NCI-H748 (cell line): ENCODE measurements at regions not wholly inside any gene's neighbourhood (a gene's known extent, or its start where the extent isn't known, plus 50 kb on each side); places are given as distances from the start of the nearest gene placed in this dataset.

Experiments used
- DNase-seq: peaks from one replicate; lab custom pipeline; 2025; ENCODE audit not compliant: unreplicated experiment; lab: John Stamatoyannopoulos, UW

DNA sequence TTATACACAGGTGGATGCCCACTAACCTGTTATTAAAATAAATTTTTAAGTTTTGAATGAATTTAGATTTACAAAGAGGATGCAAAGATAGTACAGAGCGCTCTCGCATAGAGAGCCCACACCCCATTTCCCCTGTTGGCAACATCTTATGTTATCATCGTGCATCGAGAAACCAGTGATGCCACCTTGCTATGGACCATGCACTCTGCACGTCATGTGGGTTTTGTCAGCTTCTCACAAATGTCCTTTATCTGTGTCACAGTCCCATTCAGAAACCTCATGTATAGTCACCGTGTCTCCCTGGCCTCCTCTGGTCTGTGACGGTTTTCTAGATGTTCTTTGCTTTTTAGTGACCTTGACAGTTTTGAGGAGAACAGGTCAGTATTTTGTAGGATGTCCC lies 60.0 kb downstream of the ING1 start:
- no peak for DNase-seq

DNA sequence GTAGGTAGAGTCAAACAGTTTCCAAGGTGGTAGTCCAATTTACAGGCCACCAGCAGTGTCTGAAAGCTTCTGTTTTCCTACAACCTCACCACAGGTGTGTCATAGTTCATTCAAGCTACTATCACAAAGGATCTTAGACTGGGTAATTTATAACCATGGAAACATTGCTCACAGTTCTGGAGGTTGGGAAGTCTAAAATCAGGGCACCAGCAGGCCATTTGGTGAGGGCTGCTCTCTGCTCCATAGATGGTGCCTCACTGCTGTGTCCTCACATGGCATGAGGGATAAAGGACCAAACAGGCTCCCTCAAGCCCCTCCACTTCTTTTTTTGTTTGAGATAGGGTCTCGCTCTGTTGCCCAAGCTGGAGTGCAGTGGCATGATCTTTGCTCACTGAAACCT lies 60.6 kb downstream of the ING1 start:
- DNase-seq = peak; percentile 46

DNA sequence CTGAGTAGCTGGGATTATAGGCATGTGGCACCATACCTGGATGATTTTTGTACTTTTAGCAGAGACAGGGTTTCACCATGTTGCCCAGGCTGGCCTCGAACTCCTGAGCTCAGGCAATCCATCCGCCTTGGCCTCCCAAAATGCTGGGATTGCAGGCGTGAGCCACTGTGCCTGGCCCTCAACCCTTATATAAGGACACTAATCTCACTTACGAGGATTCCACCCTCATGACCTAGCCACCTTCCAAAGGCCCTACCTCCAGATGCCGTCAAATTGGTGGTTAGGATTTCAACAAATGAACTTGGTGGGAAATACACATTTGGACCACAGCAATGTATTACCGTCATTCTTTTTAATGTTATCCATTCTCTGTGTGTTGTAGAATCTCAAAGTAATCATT lies 61.0 kb downstream of the ING1 start:
- DNase-seq = no peak

DNA sequence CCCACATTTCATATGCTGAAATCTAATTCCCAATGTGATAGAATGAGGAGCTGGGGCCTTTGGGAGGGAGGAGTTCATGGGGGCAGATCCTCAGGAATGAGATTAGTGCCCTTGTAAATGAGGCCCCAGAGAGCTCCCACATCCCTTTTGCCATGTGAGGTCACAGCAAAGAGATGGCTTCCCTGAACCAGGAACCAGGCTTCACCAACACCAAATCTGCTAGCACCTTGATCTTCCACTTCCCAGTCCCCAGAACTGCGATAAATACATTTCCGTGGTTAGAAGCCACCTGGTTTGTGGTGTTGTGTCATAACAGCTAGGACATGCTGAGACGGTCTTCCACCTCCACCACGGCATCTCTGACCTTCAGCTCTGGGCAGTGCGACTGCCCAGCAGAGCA lies 62.1 kb downstream of the ING1 start:
- DNase-seq = no peak

DNA sequence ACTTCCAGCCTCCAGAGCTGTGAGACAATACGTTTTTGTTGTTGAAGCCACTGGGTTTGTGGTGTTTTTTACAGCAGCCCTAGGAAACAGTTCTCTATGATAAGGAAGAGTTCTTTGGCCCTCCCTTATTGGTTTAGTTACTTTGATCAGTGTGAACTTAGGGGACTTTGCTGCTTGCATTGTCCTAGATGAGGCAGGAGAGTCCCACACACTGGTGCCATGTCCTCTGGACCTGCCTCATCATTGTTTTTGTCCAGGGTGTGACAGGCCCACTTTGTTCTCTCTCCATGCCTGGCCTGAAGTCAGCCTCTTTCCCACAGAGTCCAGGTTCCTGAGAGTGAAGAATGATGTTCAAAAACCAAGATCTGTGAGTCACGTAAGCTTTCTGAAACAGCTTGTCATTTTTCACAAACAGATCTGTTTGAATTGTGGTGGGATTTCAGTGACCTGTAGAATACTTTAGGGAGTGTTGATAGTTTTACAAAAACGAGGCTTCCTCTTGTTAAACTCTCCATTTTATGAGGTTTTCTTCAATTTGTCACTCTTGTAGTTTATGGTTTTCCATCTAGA lies 63.8 kb downstream of the ING1 start:
- DNase-seq = no peak

DNA sequence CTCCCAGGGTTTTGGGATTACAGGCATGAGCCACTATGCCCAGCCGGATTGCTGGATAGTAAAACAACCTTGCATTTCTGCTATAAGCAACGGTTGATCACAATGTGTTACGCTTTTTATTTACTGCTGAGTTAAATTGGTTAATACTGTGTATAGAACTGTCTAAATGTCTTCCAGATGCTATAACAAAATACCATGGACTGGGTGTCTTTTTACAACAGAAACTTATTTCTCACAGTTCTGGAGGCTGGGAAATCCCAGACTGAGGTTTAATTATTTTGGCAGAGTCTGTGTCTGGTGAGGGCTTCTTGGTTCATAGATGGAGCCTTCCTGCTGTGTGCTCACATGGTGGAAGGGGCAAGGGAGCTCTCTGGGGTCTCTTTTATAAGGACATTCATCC lies 65.5 kb downstream of the ING1 start:
- no peak for DNase-seq

DNA sequence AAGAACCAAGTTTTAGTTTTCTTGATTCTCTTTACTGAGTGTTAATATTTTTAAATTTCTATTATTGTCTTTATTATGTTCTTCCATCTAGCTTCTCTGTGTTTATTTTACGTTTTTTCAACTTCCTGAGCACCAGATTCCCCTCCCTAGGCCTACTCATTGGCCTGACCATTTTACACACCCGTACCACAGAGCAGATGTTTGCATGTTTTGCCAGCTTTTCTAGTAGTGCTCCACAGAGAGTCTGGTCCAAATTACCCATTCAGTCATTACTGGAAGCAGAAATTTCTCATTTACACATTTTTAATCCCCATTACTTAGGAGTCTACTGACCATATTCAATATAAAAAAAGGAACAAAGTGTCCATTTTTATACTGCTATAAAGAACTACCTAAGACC lies 66.9 kb downstream of the ING1 start:
- no peak for DNase-seq

DNA sequence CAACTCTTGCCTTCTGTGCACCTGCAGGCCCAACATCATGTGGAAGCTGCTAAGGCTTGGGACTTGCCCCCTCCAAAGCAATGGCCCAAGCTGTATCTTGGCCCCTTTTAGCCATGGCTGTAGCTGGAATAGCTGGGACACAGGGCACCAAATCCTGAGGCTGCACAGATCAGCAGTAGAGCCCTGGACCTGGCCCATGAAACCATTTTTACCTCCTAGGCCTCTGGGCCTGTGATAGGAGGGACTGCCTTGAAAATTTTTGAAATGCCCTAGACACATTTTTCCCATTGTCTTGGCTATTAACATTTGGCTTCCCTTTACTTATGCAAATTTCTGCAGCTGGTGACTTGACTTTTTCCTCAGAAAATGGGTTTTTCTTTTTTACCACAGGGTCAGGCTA lies 68.7 kb downstream of the ING1 start:
- DNase-seq = no peak

DNA sequence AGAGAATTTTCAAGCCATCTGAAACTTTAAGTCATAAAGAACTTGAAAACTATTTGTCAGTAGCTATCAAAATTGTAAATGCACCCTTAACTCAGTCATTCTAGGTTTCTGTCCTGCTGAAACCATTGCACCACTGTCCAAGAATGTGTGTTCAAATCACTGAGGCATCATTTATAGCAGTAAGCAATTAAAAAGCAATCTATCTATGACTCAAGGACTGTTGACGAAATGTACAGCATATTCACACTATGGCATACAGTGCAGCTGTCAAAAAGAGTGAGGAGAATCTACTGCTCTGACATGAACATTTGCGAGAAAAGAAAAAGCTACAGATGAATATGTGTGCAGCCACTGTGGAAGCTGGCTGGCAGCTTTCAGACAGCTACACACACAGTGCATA lies 71.2 kb downstream of the ING1 start:
- no peak for DNase-seq

DNA sequence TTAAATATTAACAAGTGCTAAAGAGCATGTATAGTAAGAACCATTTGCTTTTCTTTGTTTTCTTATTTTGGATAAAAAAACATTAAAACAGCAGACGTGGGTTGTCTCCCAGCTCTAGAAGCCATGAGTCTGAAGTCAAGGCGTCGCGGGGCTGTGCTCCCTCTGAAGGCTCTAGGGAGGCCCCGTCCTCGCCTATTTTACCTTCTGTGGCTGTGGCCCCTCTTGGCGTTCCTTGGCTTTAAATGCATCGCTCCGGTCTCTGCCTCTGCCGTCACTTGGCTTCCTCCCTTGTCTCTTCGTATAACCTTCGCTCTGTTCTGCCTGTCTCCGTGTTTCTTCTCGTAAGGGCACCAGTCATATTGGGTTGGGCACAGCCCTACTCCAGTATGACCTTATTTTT lies 75.3 kb downstream of the ING1 start:
- DNase-seq = no peak

DNA sequence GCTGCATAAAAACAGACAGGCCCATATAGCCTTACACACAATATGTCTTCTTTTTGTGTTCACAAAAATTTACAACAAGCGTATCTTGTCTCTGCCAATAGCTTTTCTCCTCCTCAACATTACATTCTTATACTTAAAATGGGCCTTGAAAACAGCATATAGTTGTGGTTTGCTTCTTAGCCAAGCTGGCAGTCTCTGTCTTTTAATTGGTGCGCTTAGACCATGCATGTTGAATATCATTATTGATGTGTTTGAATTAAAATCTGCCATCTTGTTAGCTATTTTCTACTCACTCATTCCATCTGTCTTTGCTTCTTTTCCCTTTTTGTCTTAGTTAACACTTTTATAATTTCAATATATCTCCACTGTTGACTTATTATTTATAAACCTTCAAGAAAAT lies 76.4 kb downstream of the ING1 start:
- no peak for DNase-seq

DNA sequence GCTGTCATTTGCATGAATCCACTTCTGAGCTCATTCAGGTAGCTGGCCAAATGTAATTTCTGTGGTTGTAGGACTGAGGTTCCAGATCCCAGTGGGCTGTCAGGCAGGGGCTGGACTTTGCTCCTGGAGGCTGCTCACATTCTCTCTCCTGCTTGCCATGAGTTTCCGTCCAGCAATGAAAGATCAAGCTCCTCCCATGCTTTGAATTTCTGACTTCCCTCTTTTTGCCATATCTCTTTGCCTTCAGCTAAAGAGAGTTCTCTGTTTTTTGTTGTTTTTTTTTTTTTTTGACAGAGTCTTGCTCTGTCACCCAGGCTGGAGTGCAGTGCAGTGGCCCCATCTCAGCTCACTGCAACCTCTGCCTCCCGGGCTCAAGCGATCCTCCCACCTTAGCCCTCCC lies 76.9 kb downstream of the ING1 start:
- DNase-seq = no peak

DNA sequence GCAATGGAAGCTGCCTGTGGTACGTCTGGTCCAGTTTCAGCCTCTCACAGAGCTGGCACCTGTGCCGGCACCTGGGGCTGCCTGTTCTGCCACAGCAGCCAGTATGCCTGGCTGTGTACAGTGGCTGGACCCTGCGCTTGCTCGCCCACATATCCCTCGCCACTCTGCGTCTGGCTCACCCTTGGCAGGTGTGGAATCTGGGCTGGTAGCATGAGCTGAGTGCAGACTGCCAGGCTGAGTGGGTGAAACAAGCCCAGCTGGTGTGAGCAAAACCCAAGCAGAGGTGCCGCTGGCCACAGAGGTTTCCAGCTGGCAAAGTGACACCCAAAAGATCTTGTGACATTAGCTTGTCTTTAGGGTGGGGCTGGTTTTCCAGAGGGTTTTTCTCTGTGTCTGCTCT lies 80.7 kb downstream of the ING1 start:
- peak; percentile 16 for DNase-seq

DNA sequence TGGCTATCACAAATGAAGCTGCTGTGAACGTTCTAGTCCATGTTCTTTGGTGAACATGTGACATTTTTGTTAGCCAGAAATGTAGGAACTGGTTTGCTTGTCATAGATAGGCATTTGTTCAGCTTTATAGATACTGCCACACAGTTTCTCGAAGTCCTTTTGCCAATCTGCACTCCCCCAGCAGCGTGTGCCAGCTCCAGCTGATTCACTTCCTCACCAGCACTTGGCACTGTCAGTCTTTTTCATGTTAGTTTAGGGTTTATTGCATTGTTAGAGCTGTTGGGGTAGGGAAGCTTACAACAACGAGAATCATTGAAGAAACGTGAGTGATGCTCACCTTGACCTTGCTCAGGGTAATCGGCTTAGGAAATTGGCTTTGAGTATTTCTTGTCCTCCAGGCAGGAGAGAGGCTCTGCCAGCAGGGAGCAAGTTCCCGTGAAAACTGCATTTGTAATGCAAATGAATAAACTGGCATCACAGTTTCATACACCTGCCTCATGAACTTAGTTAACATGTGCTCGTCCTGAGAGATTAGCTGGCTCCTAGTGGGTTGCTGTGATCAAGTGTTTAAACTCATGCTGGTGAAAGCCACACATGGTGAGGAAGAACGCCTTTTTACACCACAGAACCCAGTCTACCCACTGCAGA lies 83.9 kb downstream of the ING1 start:
- peak; percentile 50 for DNase-seq

DNA sequence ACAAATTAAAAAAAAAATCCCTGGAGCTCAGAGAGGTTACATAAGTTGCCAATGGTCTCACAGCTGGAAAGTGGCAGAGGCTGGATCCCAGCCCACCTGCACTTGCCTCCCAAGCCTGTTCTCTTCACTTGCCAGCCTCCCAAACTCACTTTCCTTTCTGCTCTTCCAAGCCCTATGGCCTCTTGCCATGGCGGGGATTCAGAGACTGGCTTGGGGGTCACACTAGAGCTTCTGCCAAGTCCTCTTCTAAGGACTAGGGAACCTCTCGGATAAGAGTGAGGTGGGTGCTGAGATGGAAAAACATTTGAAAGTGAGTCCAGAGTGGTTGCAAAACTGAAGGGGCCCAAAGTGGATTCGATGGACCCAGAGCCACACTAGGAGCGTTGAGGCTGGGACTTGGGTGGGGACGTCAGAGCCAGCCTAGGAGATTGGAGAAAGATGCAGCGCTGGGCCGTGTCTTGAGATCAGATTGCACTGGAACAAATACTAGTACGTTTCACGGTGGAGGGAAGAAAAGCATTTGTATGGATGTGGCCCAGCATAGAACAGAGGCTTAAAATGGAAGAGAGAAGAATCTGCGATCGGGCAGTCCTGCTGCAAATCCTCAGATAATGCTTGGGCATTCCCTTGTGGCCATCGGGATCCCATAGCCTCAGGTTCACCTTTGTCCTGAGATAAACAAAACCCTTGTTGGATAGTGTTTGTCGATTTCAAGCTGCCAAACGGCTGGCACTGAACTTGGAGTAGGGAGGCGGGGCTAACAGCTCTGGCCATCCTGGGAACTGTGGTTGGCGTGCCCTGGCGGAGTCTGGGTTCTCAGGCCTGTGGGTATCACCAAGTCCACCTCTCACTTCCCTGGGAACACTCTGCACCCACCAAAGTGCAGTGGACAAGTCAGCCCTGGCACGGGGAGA lies 84.8 kb downstream of the ING1 start:
- no peak for DNase-seq

DNA sequence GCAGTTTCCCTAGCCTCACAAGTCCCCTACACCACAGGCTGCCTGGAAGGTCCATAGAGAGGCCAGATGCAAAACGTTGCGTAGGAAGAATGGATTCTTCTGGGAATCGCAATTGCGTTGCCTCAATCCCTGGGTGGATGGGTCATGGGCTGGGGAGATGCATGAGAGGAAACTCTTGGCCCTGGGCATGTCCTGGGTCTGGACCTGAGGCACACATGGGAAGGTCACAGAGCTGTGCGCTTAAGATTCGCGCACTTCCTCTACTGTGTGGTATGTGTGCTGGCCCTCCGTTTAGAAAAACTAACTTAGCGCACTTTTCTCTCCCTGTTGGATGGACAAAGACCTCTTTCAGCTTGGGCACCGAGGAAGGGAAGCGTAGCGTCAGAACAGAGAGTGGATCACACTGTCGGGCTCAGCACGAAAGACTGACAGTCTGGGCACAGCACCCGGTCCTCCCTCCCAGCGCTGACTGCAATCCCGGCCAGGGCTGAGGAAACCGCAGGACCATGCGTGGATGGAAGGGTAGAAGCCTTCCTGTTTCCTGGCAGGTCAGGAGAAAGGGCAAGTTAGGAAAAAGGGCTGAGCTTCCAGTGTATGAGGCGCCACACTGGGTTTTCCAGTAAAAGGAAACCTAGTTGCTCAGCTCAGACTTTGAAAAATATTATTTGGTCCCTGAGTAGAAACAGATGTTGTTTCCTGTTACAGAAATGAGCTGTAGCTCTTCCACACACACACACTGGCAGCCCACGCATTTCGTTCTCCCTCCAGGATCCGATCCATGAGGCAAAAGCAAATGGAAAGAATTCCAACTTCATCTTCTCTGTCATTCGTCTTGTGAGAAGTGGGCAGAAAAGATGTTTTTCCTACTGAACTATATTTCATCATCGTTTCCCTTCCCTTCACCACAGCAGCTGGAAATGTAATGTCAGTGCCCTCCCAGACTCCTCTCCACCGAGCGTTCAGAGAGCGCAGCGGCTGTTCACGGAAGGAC lies 86.0 kb downstream of the ING1 start:
- DNase-seq = no peak

DNA sequence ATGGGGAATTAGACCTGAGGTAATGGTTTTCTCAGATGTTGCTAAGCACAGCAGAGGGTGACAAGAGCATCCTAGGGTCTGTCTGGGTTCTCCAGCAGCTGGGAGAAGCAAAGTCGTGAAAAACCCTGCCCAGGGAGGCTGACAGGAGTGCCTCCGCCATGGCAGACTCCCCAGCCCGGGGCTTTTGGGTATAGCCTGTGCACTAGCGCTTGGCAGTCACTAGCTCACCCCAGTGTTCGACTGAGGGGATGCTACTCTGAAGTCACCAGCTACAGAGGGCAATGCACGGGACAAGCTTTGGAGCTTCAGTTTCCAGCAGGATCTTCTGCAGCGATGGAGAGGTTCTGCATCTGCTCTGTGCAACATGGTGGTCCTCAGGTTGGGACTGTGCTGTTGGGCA lies 87.5 kb downstream of the ING1 start:
- peak; percentile 11 for DNase-seq

DNA sequence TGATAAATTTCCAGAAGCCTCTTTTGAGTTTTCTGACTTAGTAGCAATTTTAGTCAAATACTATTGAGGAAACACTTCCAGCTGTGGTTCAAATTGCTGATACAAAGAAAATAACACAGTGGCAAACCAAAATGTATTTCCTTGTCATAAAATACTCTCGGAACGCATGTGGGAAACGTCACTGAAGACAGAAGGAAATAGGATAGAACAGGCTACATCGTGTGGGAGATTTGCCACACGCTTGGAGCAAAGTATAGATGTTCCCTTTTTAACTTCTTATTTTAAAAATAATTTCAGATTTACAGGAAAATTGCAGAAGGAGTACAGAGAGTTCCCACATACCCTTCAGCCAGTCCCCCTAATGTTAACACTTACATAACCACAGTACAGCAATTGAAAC lies 88.8 kb downstream of the ING1 start:
- no peak for DNase-seq

DNA sequence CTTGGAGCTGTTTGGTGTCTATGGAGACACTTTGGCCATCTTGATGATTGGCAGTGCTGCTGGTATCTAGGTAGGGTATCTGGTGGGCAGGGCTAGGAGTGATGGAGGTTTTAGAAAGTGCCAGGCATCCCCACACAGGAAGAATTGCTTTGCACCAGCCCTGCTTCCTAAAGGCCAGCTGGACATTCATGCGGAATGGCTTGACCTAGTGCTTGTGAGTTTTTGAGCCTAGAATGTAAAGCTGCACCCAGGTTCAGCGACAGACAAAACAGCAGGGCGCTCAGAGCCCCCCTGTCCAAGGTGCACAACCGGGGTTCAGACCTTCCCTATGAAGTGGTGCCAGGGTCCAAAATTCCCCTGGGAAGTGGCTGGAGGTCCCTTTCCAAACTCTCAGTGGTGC lies 93.1 kb downstream of the ING1 start:
- no peak for DNase-seq

DNA sequence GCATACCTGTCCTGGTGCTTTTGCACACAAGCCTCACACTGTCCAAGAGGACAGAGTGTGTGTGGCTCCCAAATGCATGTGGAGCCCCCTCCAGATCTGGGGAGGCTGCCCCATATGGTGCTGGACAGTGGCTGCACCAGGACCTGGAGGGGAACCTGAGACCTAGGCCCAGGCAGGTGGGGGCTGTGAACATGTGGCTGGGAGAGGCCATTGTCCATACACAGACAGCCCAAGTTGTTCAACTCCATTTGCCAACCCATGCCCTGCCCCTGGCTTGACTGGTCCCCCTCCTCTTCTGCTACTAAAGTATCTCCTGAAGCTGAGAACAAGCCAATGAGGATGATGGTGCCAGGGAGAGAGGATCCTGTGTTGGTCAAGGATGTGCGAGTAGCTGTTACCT lies 94.0 kb downstream of the ING1 start:
- DNase-seq = no peak

DNA sequence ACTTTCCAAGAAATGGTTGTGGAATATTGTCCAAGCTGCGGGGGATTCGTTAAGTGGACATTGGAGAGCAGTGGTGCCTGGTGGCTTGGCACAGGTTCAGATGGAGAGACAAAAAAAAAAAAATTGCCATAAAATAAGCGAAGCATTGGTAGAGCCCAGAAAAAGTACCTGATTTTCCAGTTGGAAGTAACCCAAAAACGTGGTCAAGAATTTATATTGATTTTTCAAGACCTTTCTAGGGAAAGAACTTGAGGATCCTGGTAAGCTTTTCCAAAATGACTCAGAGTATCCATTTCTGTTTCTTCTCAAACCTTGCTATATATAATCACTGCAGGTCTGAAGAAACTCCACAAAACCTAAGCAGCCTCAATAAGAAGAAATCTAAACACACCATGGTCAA lies 94.6 kb downstream of the ING1 start:
- DNase-seq = no peak
